Uterus (tissue), 2 donors: ENCODE measurements at regions not wholly inside any gene's neighbourhood (a gene's known extent, or its start where the extent isn't known, plus 50 kb on each side); places are given as distances from the start of the nearest gene placed in this dataset.

Experiments used
- POLR2A ChIP-seq, 2 donors: fragments of 450-650 bp; IDR thresholded peaks; one replicate each; pipeline ENCODE4 v1.6.1; 2016; ENCODE audit warnings: antibody characterized with exemption in 2 of 2, mild to moderate bottlenecking in 1 of 2, moderate library complexity in 1 of 2
- TF ChIP-seq, protein P1 (sequence below), 4 experiments: fragments of 200-600 bp in 2 of 4; fragments of 450-650 bp in 2 of 4; sonication (generic) in 2 of 4; IDR thresholded peaks; one replicate each; pipeline ENCODE4 v1.5.1; 2016 to 2019; ENCODE audit warnings: antibody characterized with exemption in 4 of 4, mild to moderate bottlenecking in 2 of 4, moderate library complexity in 1 of 4

GRCh38 chr7:102047-102711 lies 90.2 kb upstream of the FAM20C start:
- no peak for TF ChIP-seq POLR2A (IDR thresholded peaks at IDR 0.05)
- TF ChIP-seq, protein P1, sequence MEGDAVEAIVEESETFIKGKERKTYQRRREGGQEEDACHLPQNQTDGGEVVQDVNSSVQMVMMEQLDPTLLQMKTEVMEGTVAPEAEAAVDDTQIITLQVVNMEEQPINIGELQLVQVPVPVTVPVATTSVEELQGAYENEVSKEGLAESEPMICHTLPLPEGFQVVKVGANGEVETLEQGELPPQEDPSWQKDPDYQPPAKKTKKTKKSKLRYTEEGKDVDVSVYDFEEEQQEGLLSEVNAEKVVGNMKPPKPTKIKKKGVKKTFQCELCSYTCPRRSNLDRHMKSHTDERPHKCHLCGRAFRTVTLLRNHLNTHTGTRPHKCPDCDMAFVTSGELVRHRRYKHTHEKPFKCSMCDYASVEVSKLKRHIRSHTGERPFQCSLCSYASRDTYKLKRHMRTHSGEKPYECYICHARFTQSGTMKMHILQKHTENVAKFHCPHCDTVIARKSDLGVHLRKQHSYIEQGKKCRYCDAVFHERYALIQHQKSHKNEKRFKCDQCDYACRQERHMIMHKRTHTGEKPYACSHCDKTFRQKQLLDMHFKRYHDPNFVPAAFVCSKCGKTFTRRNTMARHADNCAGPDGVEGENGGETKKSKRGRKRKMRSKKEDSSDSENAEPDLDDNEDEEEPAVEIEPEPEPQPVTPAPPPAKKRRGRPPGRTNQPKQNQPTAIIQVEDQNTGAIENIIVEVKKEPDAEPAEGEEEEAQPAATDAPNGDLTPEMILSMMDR (IDR thresholded peaks at IDR 0.05): no peak
